ENCODE measurements at regions not wholly inside any gene's neighbourhood (a gene's known extent, or its start where the extent isn't known, plus 50 kb on each side); places are given as distances from the start of the nearest gene placed in this dataset.
"Not testable (repeated sequence)": the region's sequence is repeated elsewhere in the genome, so short reads cannot be mapped to it uniquely, and the experiment has no call there.

DNA sequence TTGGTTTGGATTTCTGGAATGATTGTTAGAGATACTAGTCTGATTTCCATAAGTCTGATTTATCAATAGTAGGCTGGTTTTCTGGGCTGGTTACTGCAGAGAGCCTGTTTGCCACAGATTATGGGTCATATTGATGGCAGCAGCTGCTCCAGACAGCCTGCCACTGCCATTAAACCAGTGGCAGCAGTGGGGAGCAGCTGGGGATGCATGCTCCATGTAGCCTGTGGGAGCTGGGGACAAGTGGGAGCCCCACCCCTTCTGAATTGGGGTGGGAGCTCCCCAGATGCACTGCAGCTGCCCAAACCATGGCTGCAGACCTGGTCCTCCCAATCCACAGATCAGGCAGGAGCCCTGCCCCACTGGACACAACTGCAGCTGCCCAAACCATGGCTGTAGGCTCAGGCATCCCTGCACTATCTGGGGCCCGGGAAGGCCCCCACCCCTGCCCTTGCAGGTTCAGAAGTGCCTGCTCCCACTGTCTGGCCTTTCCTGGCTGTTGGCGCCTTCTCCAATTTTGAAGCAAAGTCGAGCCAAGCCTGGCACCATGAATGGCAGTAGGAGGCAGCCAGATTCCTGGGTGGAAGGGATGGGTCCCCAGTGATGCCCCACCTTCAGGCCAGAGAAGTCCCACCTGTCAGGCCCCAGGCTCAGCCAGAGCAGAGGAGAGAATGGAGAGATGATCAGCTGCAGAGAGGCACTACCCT, 402.9 kb upstream of the TYRP1 start:
- Mint-ChIP-seq H3K4me3 (no peak overlapping the region), H3K4me1 (ENCODE audit: low read depth) (no peaks in the 10 kb centered on the region), H3K27ac (no peak overlapping the region), H3K9me3 (peaks cover 3 to 6% of the 10 kb centered on the region in 2 donors), H3K36me3 (ENCODE audit: insufficient read depth in 2 of 2) (no peaks in the 10 kb centered on the region), H3K27me3 (ENCODE audit: low read depth) (no peaks in the 10 kb centered on the region)
- no peak for DNase-seq
- no peak for ATAC-seq (replicated peaks in 1 of 2)

- Mint-ChIP-seq H3K27me3 (ENCODE audit: low read depth) (no peaks in the 10 kb centered on the region), H3K4me1 (ENCODE audit: low read depth) (no peaks in the 10 kb centered on the region), H3K27ac (no peak overlapping the region)
Measured at GRCh38 chr9:12305211-12305610, 388.0 kb upstream of the TYRP1 start.

DNA sequence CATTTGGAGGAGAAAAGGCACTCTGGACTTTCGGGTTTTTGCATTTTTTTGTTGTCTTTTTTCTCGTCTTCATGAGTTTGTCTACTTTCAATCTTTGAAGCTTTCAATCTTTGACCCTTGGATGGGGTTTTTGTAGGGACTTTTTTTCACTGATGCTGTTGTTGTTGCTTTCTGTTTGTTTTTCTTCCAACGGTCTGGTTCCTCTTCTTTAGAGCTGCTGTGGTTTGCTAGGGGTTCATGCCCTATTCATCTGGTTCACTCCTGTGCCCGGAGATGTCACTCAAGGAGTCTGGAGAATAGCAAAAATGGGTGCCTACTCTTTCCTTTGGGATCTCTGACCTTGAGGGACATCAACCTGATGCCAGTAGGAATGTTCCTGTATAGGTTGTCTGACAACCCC, 378.6 kb upstream of the TYRP1 start:
- Mint-ChIP-seq H3K9me3 (peaks cover 20 to 30% of the 10 kb centered on the region in 2 donors), H3K36me3 (ENCODE audit: insufficient read depth in 2 of 2) (peaks cover 0 to 5% of the 10 kb centered on the region in 2 donors), H3K27ac (no peak overlapping the region), H3K4me3 (no peak overlapping the region), H3K4me1 (ENCODE audit: low read depth) (no peaks in the 10 kb centered on the region), H3K27me3 (ENCODE audit: low read depth) (no peaks in the 10 kb centered on the region)
- no peak for ATAC-seq (replicated peaks in 1 of 2)
- no peak for DNase-seq

More at GRCh38 chr9:12305211-12305610, 388.0 kb upstream of the TYRP1 start:
- peaks cover 2% of the 10 kb centered on the region in 2 donors for H3K36me3 Mint-ChIP-seq (ENCODE audit: insufficient read depth in 2 of 2)
- DNase-seq (no peak), ATAC-seq (replicated peaks in 1 of 2) (no peak)
- H3K4me3 Mint-ChIP-seq, result no peak overlapping the region
- peaks cover 11 to 12% of the 10 kb centered on the region in 2 donors for H3K9me3 Mint-ChIP-seq

- H3K36me3 Mint-ChIP-seq (ENCODE audit: insufficient read depth in 2 of 2), result peaks cover 0 to 2% of the 10 kb centered on the region in 2 donors
- no peaks in the 10 kb centered on the region for H3K4me1 Mint-ChIP-seq (ENCODE audit: low read depth)
- peaks cover 6 to 10% of the 10 kb centered on the region in 2 donors for H3K9me3 Mint-ChIP-seq
- no peak for DNase-seq
- H3K27me3 Mint-ChIP-seq (ENCODE audit: low read depth), result no peaks in the 10 kb centered on the region
- H3K4me3 Mint-ChIP-seq, result no peak overlapping the region
- no peak overlapping the region for H3K27ac Mint-ChIP-seq
- ATAC-seq (replicated peaks in 1 of 2), result no peak
Measured at GRCh38 chr9:12318732-12319685, 374.2 kb upstream of the TYRP1 start.

- Mint-ChIP-seq H3K4me1 (ENCODE audit: low read depth) (no peaks in the 10 kb centered on the region), H3K4me3 (no peak overlapping the region), H3K27ac (no peak overlapping the region), H3K27me3 (ENCODE audit: low read depth) (no peaks in the 10 kb centered on the region), H3K36me3 (ENCODE audit: insufficient read depth in 2 of 2) (peaks cover 0 to 3% of the 10 kb centered on the region in 2 donors), H3K9me3 (peaks cover 2% of the 10 kb centered on the region in 2 donors)
- ATAC-seq (replicated peaks in 1 of 2) (no peak), DNase-seq (no peak)
Measured at GRCh38 chr9:12329623-12329985, 363.6 kb upstream of the TYRP1 start.

DNA sequence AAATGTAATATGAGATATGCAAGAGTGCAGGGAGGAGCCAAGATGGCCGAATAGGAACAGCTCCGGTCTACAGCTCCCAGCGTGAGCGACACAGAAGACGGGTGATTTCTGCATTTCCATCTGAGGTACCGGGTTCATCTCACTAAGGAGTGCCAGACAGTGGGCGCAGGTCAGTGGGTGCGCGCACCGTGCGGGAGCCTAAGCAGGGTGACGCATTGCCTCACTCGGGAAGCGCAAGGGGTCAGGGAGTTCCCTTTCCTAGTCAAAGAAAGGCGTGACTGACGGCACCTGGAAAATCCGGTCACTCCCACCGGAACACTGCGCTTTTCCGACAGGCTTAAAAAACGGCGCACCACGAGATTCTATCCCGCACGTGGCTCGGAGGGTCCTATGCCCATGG, 359.2 kb upstream of the TYRP1 start:
- not testable (repeated sequence) for H3K36me3 Mint-ChIP-seq (ENCODE audit: insufficient read depth in 2 of 2); H3K4me3 Mint-ChIP-seq; H3K27me3 Mint-ChIP-seq (ENCODE audit: low read depth); H3K27ac Mint-ChIP-seq; H3K4me1 Mint-ChIP-seq (ENCODE audit: low read depth); ATAC-seq (replicated peaks in 1 of 2); H3K9me3 Mint-ChIP-seq; DNase-seq

- H3K27ac Mint-ChIP-seq, result no peak overlapping the region
- peaks cover 12 to 25% of the 10 kb centered on the region in 2 donors for H3K9me3 Mint-ChIP-seq
- H3K4me3 Mint-ChIP-seq, result no peak overlapping the region
- H3K36me3 Mint-ChIP-seq (ENCODE audit: insufficient read depth in 2 of 2), result peaks cover 0 to 4% of the 10 kb centered on the region in 2 donors
- H3K27me3 Mint-ChIP-seq (ENCODE audit: low read depth), result no peaks in the 10 kb centered on the region
- ATAC-seq (replicated peaks in 1 of 2), result no peak
- no peaks in the 10 kb centered on the region for H3K4me1 Mint-ChIP-seq (ENCODE audit: low read depth)
- no peak for DNase-seq
Measured at GRCh38 chr9:12350775-12351174, 342.4 kb upstream of the TYRP1 start.

DNA sequence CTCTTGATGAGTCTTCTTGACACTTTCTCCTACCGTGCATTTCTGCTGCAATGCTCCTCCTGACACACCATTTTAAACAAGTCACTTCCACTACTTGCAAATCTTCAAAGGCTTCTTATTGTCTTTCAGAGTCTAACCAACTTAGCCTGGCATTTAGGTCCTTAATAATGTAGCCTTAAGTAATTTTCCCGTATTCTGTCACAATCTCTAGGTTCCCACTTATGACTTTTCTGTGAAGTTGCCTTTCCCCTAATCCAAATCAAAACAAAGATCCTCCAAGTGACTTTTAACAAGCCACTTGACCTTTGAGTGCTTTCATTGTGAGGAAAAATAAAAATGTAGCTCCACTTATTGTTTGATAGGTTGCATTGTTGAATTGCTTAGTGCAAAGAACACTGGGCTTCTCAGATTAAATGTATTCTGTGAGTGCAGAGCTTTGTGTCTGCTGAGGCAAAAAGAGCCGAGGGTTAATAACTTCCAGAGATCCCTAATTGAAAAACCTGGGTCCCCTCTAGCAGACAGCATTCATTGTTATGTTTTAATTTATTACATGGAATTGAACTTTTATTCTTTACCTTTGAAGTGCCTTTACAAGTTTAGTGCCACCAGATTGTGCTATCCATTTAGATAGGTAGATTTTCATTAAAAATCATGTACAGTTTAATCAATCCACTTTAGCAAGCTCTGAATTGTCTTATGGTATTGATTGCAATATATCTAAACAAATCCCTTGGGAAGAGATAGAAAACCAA, 341.7 kb upstream of the TYRP1 start:
- Mint-ChIP-seq H3K27ac (no peak overlapping the region), H3K27me3 (ENCODE audit: low read depth) (no peaks in the 10 kb centered on the region), H3K36me3 (ENCODE audit: insufficient read depth in 2 of 2) (peaks cover under 1 to 4% of the 10 kb centered on the region in 2 donors), H3K4me1 (ENCODE audit: low read depth) (no peaks in the 10 kb centered on the region), H3K9me3 (peaks cover 12 to 25% of the 10 kb centered on the region in 2 donors), H3K4me3 (no peak overlapping the region)
- DNase-seq (no peak), ATAC-seq (replicated peaks in 1 of 2) (no peak)

DNA sequence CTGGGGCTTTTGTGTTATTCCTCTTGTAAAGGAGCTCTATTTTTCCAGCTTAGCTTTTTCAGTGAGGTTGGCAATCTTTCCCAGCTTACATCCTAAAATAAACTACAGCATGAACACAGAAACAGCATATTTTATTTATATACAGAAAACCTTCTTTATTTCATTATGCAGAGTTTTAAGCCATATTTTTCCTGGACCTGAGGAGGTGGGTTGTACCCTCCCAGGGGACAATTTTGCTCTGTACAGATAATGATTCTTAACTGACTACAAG, 341.2 kb upstream of the TYRP1 start:
- Mint-ChIP-seq H3K27ac (no peak overlapping the region), H3K4me3 (no peak overlapping the region), H3K4me1 (ENCODE audit: low read depth) (no peaks in the 10 kb centered on the region), H3K36me3 (ENCODE audit: insufficient read depth in 2 of 2) (peaks cover 2 to 4% of the 10 kb centered on the region in 2 donors), H3K9me3 (peaks cover 14 to 26% of the 10 kb centered on the region in 2 donors), H3K27me3 (ENCODE audit: low read depth) (no peaks in the 10 kb centered on the region)
- ATAC-seq (replicated peaks in 1 of 2) (no peak), DNase-seq (no peak)

GRCh38 chr9:12363439-12363838, 329.7 kb upstream of the TYRP1 start:
- DNase-seq (no peak), ATAC-seq (replicated peaks in 1 of 2) (no peak)
- H3K36me3 Mint-ChIP-seq (ENCODE audit: insufficient read depth in 2 of 2), result no peaks in the 10 kb centered on the region
- no peaks in the 10 kb centered on the region for H3K4me1 Mint-ChIP-seq (ENCODE audit: low read depth)
- peaks cover 0 to 12% of the 10 kb centered on the region in 2 donors for H3K9me3 Mint-ChIP-seq
- H3K27ac Mint-ChIP-seq, result no peak overlapping the region
- H3K27me3 Mint-ChIP-seq (ENCODE audit: low read depth), result no peaks in the 10 kb centered on the region
- no peak overlapping the region for H3K4me3 Mint-ChIP-seq

DNA sequence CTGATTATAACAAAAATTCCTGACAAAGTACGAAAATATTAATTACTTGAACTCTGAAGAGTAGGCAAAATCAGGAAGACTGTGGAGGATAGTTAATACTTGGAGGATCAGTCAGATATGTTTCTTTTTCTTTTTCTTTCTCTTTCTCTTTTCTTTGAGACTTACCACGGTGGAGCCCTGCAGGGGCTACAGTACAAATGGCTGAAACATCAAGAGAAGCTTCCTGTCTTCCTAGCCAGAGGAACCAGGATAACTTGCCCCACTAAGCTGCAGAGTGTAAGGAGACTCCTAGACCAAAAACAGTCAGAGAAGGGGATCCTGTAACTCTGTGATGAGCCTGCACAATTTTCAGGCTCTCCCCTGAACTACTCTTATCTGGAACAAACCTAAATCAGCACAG, 324.6 kb upstream of the TYRP1 start:
- H3K4me1 Mint-ChIP-seq (ENCODE audit: low read depth), result no peaks in the 10 kb centered on the region
- no peaks in the 10 kb centered on the region for H3K36me3 Mint-ChIP-seq (ENCODE audit: insufficient read depth in 2 of 2)
- ATAC-seq (replicated peaks in 1 of 2), result no peak
- no peak overlapping the region for H3K4me3 Mint-ChIP-seq
- H3K27me3 Mint-ChIP-seq (ENCODE audit: low read depth), result no peaks in the 10 kb centered on the region
- DNase-seq, result no peak
- peaks cover 0 to 3% of the 10 kb centered on the region in 2 donors for H3K9me3 Mint-ChIP-seq
- H3K27ac Mint-ChIP-seq, result no peak overlapping the region

DNA sequence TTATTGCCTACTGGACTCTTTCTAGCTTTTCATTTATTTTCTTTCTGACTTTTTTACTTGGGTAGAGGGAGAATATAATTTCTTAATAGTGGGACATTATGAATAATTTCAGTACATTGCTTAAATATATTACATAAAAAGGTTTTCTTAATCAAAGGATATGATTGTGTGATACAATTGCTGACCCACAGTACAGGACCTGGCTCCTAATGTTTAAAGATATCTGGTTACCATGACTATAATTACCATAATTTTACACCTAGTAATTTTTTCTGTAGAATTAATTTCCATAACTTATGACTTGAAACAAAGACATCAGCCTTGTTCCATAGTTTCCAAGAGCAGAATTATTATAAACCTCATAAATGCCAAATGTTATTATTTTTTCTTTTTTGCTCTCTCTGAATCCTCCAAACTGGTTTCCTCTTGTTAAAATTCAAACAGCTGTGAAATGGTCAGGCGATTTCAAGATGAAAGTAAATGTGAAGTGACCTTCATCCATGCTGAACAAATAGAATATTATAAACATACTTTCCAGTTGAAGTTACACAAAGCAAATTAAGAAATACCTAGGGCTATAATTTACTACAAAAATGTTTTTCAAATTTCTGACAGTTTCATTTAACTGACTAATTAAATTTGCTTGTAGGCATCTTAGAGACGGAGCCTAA, 301.2 kb upstream of the TYRP1 start:
- Mint-ChIP-seq H3K4me1 (ENCODE audit: low read depth) (no peaks in the 10 kb centered on the region), H3K36me3 (ENCODE audit: insufficient read depth in 2 of 2) (peaks cover 0 to 1% of the 10 kb centered on the region in 2 donors), H3K27ac (no peak overlapping the region), H3K4me3 (no peak overlapping the region), H3K27me3 (ENCODE audit: low read depth) (no peaks in the 10 kb centered on the region), H3K9me3 (peaks cover 3 to 7% of the 10 kb centered on the region in 2 donors)
- ATAC-seq (replicated peaks in 1 of 2), result no peak
- no peak for DNase-seq

Measured in activated T-cell treated with anti-CD3 and anti-CD28 coated beads, Interleukin-2, amount 50 U/mL, for 72 hours (primary cell).